Suprapubic skin (tissue), 3 donors: ENCODE measurements at regions not wholly inside any gene's neighbourhood (a gene's known extent, or its start where the extent isn't known, plus 50 kb on each side); places are given as distances from the start of the nearest gene placed in this dataset.

ENCODE experiments used
- EP300 ChIP-seq: sonication (generic); formaldehyde crosslinking; IDR thresholded peaks from one replicate; pipeline ENCODE4 v1.6.1; 2017; ENCODE audit warnings: antibody characterized with exemption
- POLR2A ChIP-seq, 2 donors: fragments of 450-650 bp; IDR thresholded peaks; one replicate each; pipeline ENCODE4 v1.6.1; 2017; ENCODE audit warnings: antibody characterized with exemption in 2 of 2, mild to moderate bottlenecking in 2 of 2, moderate library complexity in 2 of 2
- TF ChIP-seq, protein P1 (sequence below), 2 donors: fragments of 200-600 bp in 1 of 2; fragments of 450-650 bp in 1 of 2; sonication (generic) in 1 of 2; IDR thresholded peaks; one replicate each; pipeline ENCODE4 v1.5.1; 2016 to 2019; ENCODE audit warnings: antibody characterized with exemption in 2 of 2, mild to moderate bottlenecking in 1 of 2, moderate library complexity in 1 of 2

DNA sequence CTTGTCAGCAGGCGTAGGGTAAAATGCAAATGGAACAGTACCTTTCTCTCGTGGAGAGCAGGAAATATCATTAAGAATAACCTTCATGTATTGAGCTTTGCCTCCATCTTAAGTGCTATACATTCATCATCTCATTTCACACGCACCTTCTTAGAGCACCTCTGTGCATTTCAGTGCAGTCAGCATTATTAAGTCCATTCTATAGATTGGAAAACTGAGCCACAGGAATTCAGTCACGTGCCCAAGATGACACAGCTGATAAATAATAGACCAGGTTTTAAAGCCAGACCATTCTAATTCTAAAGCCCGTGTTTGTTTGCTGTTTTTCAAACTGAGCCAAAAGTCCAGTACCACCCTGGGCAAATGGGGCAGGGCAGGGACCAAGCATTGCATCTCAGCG lies 109.2 kb upstream of the WWC1 start:
- TF ChIP-seq EP300 (no peak), POLR2A (IDR thresholded peaks at IDR 0.05) (no peak)
- TF ChIP-seq, protein P1, sequence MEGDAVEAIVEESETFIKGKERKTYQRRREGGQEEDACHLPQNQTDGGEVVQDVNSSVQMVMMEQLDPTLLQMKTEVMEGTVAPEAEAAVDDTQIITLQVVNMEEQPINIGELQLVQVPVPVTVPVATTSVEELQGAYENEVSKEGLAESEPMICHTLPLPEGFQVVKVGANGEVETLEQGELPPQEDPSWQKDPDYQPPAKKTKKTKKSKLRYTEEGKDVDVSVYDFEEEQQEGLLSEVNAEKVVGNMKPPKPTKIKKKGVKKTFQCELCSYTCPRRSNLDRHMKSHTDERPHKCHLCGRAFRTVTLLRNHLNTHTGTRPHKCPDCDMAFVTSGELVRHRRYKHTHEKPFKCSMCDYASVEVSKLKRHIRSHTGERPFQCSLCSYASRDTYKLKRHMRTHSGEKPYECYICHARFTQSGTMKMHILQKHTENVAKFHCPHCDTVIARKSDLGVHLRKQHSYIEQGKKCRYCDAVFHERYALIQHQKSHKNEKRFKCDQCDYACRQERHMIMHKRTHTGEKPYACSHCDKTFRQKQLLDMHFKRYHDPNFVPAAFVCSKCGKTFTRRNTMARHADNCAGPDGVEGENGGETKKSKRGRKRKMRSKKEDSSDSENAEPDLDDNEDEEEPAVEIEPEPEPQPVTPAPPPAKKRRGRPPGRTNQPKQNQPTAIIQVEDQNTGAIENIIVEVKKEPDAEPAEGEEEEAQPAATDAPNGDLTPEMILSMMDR (IDR thresholded peaks at IDR 0.05): no peak
